Hepatic stellate cell (primary cell): ENCODE measurements at regions not wholly inside any gene's neighbourhood (a gene's known extent, or its start where the extent isn't known, plus 50 kb on each side); places are given as distances from the start of the nearest gene placed in this dataset.
A peak's percentile ranks its signal among the peaks of the same experiment; 100 is the strongest.

ENCODE experiments used
- DNase-seq: peaks from one replicate; pipeline ENCODE4 v3.0.0; 2011; ENCODE audit warnings: low spot score

DNA sequence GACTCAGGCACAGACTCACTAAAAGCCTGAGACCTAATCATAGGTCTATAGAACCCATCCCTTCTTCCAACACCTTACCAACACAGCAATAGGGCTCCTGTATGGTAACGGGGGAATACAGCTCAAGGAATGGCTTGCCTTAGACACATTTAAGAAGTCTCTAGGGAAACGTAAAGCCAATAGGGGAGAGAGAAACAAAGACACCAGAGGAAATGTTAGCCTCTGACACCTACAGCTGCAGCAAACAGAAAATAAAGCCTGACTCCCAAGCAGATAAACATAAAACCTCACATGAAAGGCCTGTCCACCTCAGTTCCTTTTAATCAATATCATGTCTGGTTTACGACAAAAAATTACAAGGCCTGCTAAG lies 51.1 kb upstream of the NCOA1 start:
- DNase-seq = no peak

DNA sequence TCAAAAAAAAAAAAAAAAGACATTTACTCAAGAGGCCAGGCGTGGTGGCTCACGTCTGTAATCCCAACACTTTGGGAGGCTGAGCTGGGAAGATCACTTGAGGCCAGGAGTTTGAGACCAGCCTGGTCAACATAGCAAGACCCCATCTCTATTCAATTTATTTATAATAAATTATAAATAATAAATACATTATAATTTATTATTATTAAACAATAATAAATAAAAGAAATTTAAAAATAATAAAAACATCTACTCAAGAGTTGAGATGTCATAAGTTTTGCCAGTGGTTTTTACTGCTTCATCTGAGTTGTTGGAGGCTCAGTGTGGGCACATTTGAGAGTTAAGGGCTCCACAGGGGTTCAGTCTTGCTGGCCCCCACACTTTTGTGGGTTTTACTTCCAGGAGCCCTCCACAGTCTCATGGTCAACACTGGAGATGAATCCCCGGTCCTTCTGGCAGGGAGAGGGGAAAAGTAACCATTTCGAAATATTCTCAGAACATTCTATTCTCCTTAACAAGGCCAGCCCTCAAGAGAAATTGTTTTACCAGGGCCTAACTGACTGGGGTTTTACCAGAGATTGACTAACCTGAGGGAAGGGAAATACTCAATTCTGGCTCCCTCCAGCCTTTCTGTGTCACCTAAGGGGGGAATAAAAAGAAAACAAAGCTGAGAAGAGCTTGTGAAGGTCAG lies 51.6 kb upstream of the NCOA1 start:
- DNase-seq = no peak

DNA sequence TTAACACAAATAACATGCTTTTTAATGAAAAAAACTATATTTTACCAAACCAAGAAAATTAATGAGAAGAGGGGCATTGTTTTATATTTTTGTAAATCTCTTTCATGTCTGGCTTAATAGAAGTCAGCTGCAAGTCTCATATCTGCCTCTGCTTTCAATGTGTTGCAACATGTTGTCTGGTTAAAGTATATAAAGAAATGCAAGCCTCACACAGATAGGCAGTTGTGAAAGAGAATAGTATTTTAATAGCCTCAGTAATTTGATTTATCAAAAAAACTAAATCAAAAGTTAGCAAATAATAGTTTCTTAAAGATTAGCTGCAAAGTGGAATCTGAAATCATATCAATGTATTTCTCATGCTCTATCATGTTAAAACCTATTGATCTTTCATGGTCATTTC lies 52.9 kb upstream of the NCOA1 start:
- no peak for DNase-seq

GRCh38 chr2:24435391-24436316 lies 55.4 kb upstream of the NCOA1 start:
- DNase-seq = peak; percentile 15

DNA sequence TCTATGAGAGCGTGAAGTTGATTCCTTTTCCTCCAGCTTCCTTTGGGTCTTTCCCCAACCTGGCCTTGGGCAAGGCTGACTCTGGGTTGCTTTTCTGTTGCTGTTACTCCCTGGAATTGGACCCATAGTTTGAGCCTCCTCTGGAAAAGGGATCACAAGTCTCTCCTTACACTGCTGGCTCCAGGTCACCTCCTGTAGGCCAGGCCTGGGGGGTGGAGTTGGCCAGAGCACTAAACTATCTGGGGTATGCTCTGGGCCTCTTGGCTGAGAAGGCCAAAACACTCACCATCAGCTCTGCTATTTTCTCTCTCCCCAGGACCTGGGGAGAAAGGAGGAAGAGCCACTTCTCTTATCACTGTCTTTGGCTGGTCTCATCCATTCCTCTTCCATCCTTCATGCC lies 56.5 kb upstream of the NCOA1 start:
- no peak for DNase-seq

- DNase-seq = no peak
Measured at GRCh38 chr2:24432735-24433134, 58.3 kb upstream of the NCOA1 start.

DNA sequence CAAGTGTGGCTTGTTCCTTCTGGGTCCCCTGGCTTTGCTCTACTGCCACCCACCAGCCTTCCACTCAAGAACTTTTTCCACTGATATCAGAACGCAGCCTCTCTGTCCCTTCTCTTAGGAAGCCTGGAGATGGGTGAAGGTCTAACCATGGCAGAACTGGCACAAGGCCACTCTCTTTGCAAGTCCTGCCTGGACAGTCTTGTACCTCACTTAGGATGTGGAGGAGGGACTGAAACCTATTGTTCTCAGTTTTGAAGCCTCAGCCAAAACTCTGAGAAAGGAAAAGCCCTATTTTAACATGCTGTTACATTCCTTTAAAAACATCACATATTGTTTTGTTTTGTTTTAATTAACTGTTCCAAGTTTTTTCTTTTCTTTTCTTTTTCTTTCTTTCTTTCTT lies 58.9 kb upstream of the NCOA1 start:
- no peak for DNase-seq

DNA sequence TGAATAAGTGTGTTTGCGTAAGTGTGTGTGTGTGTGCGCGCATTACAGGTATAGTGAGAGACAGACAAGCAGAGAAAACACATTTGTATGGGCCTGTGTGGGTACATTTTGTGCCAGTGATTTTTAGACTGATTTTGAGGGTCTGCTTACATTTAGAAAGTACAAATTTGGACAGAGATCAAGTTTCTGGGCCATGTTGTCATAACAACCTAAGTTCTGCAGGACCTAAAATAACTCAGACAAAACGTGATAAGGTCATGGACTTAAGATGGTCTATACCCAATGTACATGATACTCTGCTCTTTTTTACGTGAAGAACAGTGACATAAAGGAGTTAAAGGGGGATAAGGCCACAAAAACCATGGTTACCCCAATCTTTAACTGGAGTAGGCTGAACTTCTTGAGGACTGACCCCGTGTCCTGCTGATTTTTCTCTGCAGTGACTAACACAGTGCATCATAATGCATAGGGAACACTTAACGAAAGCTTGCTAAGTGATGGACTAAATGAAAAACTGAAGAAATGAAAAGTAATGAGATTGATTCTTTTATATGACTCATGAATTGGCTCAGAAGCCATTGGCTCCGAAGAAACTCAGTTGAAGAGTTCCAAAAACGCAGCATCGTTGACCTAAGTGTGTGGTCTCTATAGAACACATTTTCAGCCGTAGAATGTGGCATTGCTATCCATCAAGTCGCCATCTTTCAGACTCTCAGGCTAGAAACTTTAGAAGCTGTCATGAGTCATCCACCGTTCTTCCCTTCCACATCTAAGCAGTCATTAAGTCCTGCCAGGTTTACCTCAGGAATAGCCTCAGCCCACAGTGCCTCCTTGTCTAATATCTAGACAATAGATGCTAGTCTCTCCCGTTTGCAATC lies 61.6 kb upstream of the NCOA1 start:
- DNase-seq = no peak

GRCh38 chr2:24424387-24424786 lies 64.1 kb upstream of the ITSN2 start:
- no peak for DNase-seq

DNA sequence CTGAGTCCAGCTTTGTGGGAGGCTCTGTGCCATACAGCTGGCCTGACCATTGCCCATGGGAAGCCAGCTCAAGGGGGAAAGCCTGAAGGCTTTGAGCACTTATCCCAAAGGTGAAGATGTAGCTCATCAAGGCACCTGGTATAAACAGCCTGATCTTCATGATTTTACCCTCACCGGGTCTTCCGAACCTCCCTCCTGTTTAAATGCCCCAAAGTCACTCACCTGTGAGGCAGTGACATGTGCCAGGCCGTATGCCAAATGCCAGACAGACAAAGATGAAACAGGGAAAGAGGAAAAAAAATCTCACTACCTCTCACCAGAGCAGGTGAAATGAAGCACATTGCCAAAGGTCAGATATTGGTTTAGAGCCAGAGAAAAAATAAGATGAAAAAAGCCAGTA lies 62.8 kb upstream of the ITSN2 start:
- no peak for DNase-seq

DNA sequence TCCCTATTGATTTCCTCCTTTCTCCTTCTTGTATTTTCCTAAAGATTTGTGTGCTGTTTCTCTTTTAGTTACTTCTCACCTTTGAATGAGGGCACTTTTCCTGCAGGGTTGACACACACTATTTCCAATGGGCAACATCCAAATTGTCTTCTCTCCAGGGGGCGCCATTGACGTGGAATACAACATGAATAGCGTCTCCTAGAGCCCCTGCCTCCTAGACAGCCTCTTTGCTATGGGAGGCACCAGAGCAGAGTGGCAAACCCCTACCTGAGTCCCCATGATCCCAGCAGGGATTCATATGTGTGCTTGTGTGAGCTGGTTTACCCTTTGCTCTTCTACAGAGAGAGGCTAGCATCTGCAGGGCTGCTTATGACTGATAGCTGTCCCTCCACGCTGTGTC lies 61.3 kb upstream of the ITSN2 start:
- peak; percentile 16 for DNase-seq

DNA sequence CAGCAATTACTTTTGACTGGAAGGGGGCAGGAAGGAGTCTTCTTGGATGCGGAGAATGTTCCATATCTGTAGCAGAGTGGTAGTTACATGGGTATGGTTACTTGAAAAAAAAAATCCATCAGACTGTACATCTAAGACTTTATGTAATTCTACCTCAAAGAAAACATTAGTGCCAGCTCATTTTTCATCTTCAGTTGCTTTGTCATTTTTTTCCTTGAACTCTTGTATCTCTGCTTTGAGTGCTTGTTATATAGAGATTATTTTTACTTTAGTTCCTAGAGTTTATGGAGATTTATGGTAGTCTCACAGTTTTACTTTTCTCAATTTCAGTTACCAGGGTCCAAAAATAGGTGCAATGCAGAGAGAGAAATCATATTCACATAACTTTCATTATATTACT lies 60.0 kb upstream of the ITSN2 start:
- no peak for DNase-seq

DNA sequence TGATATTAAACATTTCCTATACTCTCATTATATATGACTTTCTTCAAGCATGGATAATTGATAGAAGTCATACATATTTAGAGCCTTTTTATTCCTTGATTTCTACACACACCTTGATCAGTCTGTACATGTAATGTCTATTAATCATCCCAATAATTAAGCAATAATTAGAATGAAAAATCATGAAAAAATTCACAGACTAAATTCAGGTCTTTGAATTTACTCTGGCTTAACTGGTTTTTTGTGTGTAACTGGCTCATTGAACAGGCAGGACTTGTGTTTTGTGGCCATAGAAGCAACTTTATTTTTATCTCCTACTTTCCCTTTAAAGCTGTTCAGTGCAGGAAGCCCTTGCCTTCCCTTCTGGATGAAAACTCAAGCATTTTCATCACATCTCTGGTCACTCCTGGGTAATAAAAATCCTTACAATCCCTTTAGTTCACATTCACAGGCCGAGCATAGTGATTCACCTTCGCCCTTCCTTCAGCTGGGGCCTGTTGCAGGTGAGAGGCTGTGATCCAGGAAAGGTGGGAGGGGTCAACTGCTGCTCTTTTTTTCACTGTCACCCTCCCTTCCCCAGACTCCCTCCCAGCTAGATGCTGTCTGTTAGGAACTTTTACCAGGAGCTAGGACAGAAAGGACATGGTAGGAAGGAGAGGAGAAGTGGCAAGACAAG lies 58.0 kb upstream of the ITSN2 start:
- no peak for DNase-seq

DNA sequence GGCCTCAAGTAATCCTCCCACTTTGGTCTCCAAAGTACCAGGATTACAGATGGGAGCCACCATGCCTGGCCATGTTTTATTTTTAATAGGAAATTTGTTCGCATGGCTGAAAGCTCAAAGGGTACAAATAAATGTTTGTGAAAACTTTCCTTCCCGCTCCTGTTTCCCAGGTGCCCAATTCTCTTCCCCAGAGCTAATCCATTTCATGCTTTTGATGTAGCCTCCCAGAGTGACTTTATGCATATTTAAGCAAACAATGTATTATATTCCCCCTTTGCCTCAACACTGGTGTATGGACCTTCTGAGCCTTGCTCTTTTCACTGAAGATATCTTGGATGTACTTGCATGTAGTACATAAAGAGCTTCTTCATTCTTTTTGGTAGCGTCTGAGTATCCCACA lies 52.5 kb upstream of the ITSN2 start:
- DNase-seq = no peak

GRCh38 chr2:24411488-24412151 lies 51.3 kb upstream of the ITSN2 start:
- no peak for DNase-seq

DNA sequence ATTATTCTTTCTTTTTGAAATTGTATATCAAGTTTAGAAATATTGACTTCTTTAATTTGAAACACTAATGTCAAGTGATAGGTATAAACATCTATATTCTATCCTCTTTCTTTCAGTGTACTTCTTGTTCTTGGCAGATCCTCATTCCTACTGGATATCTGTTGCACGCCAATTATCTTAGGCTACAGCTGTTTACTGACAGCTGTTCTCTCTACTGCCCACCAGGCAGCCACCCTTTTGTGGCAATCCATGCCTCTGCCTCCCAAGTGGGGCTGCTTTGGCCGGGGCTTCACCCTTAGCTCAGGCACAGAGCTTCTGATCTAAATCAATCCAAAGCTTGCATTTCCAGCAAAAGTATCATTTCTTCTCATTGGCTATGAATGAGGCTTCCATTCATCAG lies 50.6 kb upstream of the ITSN2 start:
- DNase-seq = no peak

DNA sequence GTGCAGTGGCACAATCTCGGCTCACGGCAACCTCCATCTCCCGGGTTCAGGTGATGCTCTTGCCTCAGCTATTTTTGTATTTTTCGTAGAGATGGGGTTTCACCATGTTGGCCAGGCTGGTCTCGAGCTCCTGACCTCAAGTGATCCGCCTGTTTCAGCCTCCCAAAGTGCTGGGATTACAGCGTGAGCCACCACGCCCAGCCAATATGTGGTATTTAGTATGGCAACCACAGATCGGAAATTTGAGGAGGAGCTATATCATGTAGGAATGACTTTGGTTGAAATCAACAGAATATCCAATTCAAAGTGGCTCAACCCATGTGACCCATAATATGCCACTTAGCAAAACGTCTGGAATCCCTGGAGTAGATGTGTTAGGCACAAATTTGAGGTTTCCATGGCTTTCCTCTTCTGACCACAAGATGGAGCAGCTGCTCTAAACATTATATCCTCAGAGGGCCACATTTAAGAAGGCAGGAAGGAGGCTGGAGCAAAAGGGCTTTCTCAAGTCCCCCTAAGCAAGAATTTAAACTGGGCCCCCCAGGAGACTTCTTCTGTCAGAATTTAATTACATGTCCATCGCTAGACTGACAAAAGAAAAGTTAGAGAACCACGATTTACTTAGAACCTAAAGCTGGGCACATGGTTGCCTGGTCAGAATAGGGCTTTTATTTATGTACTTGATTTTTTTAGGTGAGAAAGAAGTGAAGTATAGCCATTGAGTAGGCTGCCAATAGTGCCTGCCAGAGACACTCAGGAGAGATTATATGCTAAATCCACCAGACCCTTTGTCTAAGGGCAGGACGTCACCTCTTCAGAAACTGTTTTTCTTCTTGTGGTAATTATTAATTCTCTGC lies 49.6 kb upstream of the ITSN2 start:
- peak; percentile 65 for DNase-seq
